GM23248 (cell line): ENCODE measurements at regions not wholly inside any gene's neighbourhood (a gene's known extent, or its start where the extent isn't known, plus 50 kb on each side); places are given as distances from the start of the nearest gene placed in this dataset.

Experiments used
- EZH2 ChIP-seq: fragments of 200-600 bp; sonication (generic); IDR thresholded peaks from 2 replicates; pipeline ENCODE4 v1.6.1; 2018; ENCODE audit warnings: antibody characterized with exemption, mild to moderate bottlenecking; ENCODE audit not compliant: insufficient read depth, poor library complexity, severe bottlenecking
- EZH2phosphoT487 ChIP-seq: fragments of 200-600 bp; sonication (generic); IDR thresholded peaks from 2 replicates; pipeline ENCODE4 v1.6.1; 2018; ENCODE audit warnings: antibody characterized with exemption, moderate library complexity, mild to moderate bottlenecking, low read depth; ENCODE audit not compliant: insufficient read depth

DNA sequence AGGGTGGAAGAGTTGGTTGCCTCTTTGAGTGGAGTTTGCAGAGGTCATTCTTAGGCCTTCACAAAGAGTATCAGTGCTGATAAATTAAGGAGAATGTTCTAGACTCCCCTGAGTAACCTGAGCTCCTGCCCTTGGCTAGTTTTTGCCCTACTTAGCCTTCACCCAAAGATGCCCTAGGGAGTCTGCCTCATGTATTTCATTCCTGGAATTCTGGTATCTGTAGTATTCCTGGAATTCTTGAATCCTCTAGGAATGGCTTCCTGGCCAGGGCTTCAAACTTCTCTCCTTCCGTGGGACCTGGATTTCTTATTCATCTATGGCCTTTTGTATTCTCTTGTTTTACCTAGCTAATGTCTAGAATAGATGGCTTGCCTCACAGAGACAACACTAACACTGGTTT is 701.1 kb downstream of the NOVA1 start:
- no peak for TF ChIP-seq EZH2
- TF ChIP-seq EZH2phosphoT487: no peak
